NCI-H2081 (cell line): ENCODE measurements at regions not wholly inside any gene's neighbourhood (a gene's known extent, or its start where the extent isn't known, plus 50 kb on each side); places are given as distances from the start of the nearest gene placed in this dataset.

ENCODE experiments used
- DNase-seq, 2 experiments: peaks; one replicate each; lab custom pipeline; 2025; lab: John Stamatoyannopoulos, UW

GRCh38 chr2:181242262-181242661, 214.9 kb upstream of the ITGA4 start:
- DNase-seq: no peak

GRCh38 chr2:181243319-181243718, 213.9 kb upstream of the ITGA4 start:
- no peak for DNase-seq

- DNase-seq: no peak
Measured at GRCh38 chr2:181250691-181251090, 206.5 kb upstream of the ITGA4 start.

GRCh38 chr2:181252262-181253148, 204.7 kb upstream of the ITGA4 start:
- peak in 1 of 2 experiments; percentile 19 for DNase-seq

- no peak for DNase-seq
Measured at GRCh38 chr2:181253438-181253837, 203.7 kb upstream of the ITGA4 start.

- no peak for DNase-seq
Measured at GRCh38 chr2:181255651-181256050, 201.5 kb upstream of the ITGA4 start.

GRCh38 chr2:181258720-181259119, 198.5 kb upstream of the ITGA4 start:
- DNase-seq: no peak

GRCh38 chr2:181262782-181263181, 194.4 kb upstream of the ITGA4 start:
- DNase-seq: no peak

- no peak for DNase-seq
Measured at GRCh38 chr2:181264001-181264400, 193.2 kb upstream of the ITGA4 start.

GRCh38 chr2:181264441-181264840, 192.7 kb upstream of the ITGA4 start:
- no peak for DNase-seq

GRCh38 chr2:181266614-181267013, 190.6 kb upstream of the ITGA4 start:
- DNase-seq: no peak

GRCh38 chr2:181268174-181268867, 188.9 kb upstream of the ITGA4 start:
- no peak for DNase-seq

- DNase-seq: no peak
Measured at GRCh38 chr2:181273986-181274385, 183.2 kb upstream of the ITGA4 start.

GRCh38 chr2:181275643-181276070, 181.5 kb upstream of the ITGA4 start:
- DNase-seq: no peak

GRCh38 chr2:181281206-181281832, 175.9 kb upstream of the ITGA4 start:
- DNase-seq: peak; percentile 16 to 72

GRCh38 chr2:181285116-181285515, 172.1 kb upstream of the ITGA4 start:
- DNase-seq: no peak

GRCh38 chr2:181289698-181290097, 167.5 kb upstream of the ITGA4 start:
- DNase-seq: no peak

GRCh38 chr2:181290182-181290581, 167.0 kb upstream of the ITGA4 start:
- DNase-seq: no peak

GRCh38 chr2:181294979-181295378, 162.2 kb upstream of the ITGA4 start:
- DNase-seq: no peak

- DNase-seq: no peak
Measured at GRCh38 chr2:181300600-181301291, 156.4 kb upstream of the ITGA4 start.

GRCh38 chr2:181304011-181304844, 153.0 kb upstream of the ITGA4 start:
- no peak for DNase-seq
